ENCODE measurements at regions not wholly inside any gene's neighbourhood (a gene's known extent, or its start where the extent isn't known, plus 50 kb on each side); places are given as distances from the start of the nearest gene placed in this dataset.

- DNase-seq (ENCODE audit: low read depth, low spot score): no peak
- TF ChIP-seq CTCF (optimal IDR thresholded peaks at IDR 0.05 in 1 of 3, IDR thresholded peaks at IDR 0.05 in 1 of 3, conservative IDR thresholded peaks at IDR 0.05 in 1 of 3; ENCODE audit: extremely low read depth in 1 of 3, insufficient read depth in 2 of 3, low read length in 3 of 3) (no peak), EZH2 (IDR thresholded peaks at IDR 0.05; ENCODE audit: low read length) (no peak)
- Histone ChIP-seq H3K9me3 (ENCODE audit: control insufficient read depth, low read depth, low read length) (no peaks in the 10 kb centered on the region), H3K79me2 (ENCODE audit: control insufficient read depth, insufficient read depth, low read length) (no peaks in the 10 kb centered on the region), H2AFZ (ENCODE audit: control insufficient read depth, low read length) (no peak overlapping the region), H3K4me2 (ENCODE audit: control insufficient read depth, extremely low read depth, insufficient read depth, low read depth, low read length) (no peak overlapping the region), H3K27ac (ENCODE audit: control insufficient read depth, insufficient read depth, low read length) (no peak overlapping the region), H3K4me3 (ENCODE audit: control insufficient read depth in 2 of 3, extremely low read depth in 1 of 3, insufficient read depth in 2 of 3, low read depth in 1 of 3, low read length in 3 of 3) (no peak overlapping the region), H4K20me1 (ENCODE audit: control insufficient read depth, extremely low read depth, insufficient read depth, low read length) (no peaks in the 10 kb centered on the region), H3K36me3 (ENCODE audit: control insufficient read depth in 2 of 2, extremely low read depth in 1 of 2, insufficient read depth in 2 of 2, low read length in 2 of 2) (no peaks in the 10 kb centered on the region), H3K4me1 (ENCODE audit: control insufficient read depth, extremely low read depth, insufficient read depth, low read length) (no peaks in the 10 kb centered on the region), H3K9me1 (ENCODE audit: control insufficient read depth, extremely low read depth, insufficient read depth, low read length) (no peaks in the 10 kb centered on the region), H3K27me3 (ENCODE audit: control insufficient read depth, extremely low read depth, insufficient read depth, low read length) (no peaks in the 10 kb centered on the region), H3K9ac (ENCODE audit: control insufficient read depth, extremely low read depth, insufficient read depth, low read length) (no peak overlapping the region)
- dilution Hi-C loops (cut with MboI; ENCODE audit: extremely low pct_ligation_motif_present, low sequenced_read_pairs): no loop called here
- no peak for FAIRE-seq
These were observed 225.0 kb downstream of the QDPR start for GRCh38 chr4:17286752-17287460.

- Histone ChIP-seq H3K36me3 (ENCODE audit: control insufficient read depth in 2 of 2, extremely low read depth in 1 of 2, insufficient read depth in 2 of 2, low read length in 2 of 2) (no peaks in the 10 kb centered on the region), H3K4me1 (ENCODE audit: control insufficient read depth, extremely low read depth, insufficient read depth, low read length) (no peaks in the 10 kb centered on the region), H4K20me1 (ENCODE audit: control insufficient read depth, extremely low read depth, insufficient read depth, low read length) (no peaks in the 10 kb centered on the region), H3K79me2 (ENCODE audit: control insufficient read depth, insufficient read depth, low read length) (no peaks in the 10 kb centered on the region), H3K4me3 (ENCODE audit: control insufficient read depth in 2 of 3, extremely low read depth in 1 of 3, insufficient read depth in 2 of 3, low read depth in 1 of 3, low read length in 3 of 3) (no peak overlapping the region), H3K9me3 (ENCODE audit: control insufficient read depth, low read depth, low read length) (no peaks in the 10 kb centered on the region), H3K9me1 (ENCODE audit: control insufficient read depth, extremely low read depth, insufficient read depth, low read length) (no peaks in the 10 kb centered on the region), H2AFZ (ENCODE audit: control insufficient read depth, low read length) (no peak overlapping the region), H3K27me3 (ENCODE audit: control insufficient read depth, extremely low read depth, insufficient read depth, low read length) (no peaks in the 10 kb centered on the region), H3K9ac (ENCODE audit: control insufficient read depth, extremely low read depth, insufficient read depth, low read length) (no peak overlapping the region), H3K27ac (ENCODE audit: control insufficient read depth, insufficient read depth, low read length) (no peak overlapping the region), H3K4me2 (ENCODE audit: control insufficient read depth, extremely low read depth, insufficient read depth, low read depth, low read length) (no peak overlapping the region)
- DNase-seq (ENCODE audit: low read depth, low spot score) (no peak), FAIRE-seq (no peak)
- TF ChIP-seq CTCF (optimal IDR thresholded peaks at IDR 0.05 in 1 of 3, IDR thresholded peaks at IDR 0.05 in 1 of 3, conservative IDR thresholded peaks at IDR 0.05 in 1 of 3; ENCODE audit: extremely low read depth in 1 of 3, insufficient read depth in 2 of 3, low read length in 3 of 3) (no peak), EZH2 (IDR thresholded peaks at IDR 0.05; ENCODE audit: low read length) (no peak)
- dilution Hi-C loops (cut with MboI; ENCODE audit: extremely low pct_ligation_motif_present, low sequenced_read_pairs): no loop called here
These were observed 226.1 kb downstream of the QDPR start for GRCh38 chr4:17285747-17286146.

Measured in keratinocyte (primary cell).